ENCODE measurements at regions not wholly inside any gene's neighbourhood (a gene's known extent, or its start where the extent isn't known, plus 50 kb on each side); places are given as distances from the start of the nearest gene placed in this dataset.

DNA sequence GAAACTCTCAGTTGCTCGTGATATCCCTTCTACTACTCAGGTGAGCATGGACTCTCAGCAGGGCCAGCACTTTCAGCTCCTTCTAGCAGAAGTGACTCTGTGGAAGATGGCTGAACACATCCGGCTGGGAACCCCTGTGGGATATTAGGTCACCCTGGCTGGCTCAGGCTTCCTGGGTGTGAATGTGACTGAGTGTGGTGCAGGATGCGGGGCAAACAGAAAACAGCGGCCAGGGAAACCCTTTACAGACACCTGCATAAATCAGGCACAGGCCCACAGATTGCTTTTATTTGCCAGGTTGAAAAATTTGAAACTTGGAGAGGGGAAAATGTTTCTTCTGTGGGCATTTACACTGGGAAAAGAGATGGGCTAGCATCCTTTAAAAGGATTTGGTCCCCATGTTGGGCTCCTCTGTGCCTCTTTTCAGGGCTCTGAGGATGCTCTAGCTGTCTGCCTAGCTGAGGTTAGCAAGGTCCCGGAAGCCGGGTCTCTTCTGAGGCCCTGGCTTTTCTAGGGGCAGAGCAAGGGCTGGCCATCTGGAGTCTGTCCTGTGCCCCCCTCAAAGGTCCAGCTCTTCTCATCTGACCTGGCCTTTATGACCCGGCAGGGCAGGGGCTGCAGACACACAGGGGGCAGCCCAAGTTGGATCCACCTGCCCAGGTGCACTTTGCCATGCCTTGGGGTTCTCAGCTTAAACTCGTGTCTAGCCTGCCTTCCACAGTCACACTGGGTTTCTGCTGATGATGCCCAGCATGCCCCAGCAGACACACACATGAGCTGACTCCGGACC, 243.0 kb downstream of the SIPA1L2 start:
- no peak for TF ChIP-seq YY1 (IDR thresholded peaks at IDR 0.05; ENCODE audit: insufficient read depth, insufficient read length)
- no peak for TF ChIP-seq ZNF274 (IDR thresholded peaks at IDR 0.05; ENCODE audit: low read depth, low read length)
- no peak for TF ChIP-seq SUZ12 (IDR thresholded peaks at IDR 0.05; ENCODE audit: extremely low read depth, insufficient read depth, insufficient read length)
